ENCODE measurements at regions not wholly inside any gene's neighbourhood (a gene's known extent, or its start where the extent isn't known, plus 50 kb on each side); places are given as distances from the start of the nearest gene placed in this dataset.

- TF ChIP-seq CTCF (IDR thresholded peaks at IDR 0.05; ENCODE audit: insufficient read depth, low read length, poor library complexity, severe bottlenecking) (no peak), EZH2phosphoT487 (conservative IDR thresholded peaks at IDR 0.05; ENCODE audit: low read length) (no peak)
Measured at GRCh38 chr2:156719036-156719435, 282.9 kb downstream of the GPD2 start.

Measured in SU-DHL-6 (cell line).